Psoas muscle (tissue), 7 donors: ENCODE measurements at regions not wholly inside any gene's neighbourhood (a gene's known extent, or its start where the extent isn't known, plus 50 kb on each side); places are given as distances from the start of the nearest gene placed in this dataset.

Experiments used
- ATAC-seq, 4 donors: fragments of 200-7000 bp; cut with Tn5 transposase; one replicate each; pipeline ENCODE4 v1.9.1; 2020; ENCODE audit warnings: moderate library complexity in 3 of 4, mild to moderate bottlenecking in 2 of 4
- DNase-seq, 2 donors: peaks; one replicate each; pipeline ENCODE4 v3.0.0-alpha.2; 2020
- H3K27ac ChIP-seq: fragments of 200-600 bp; one replicate; pipeline ENCODE4 v1.8.0; 2022
- H3K27me3 ChIP-seq, 3 donors: fragments of 200-600 bp in 1 of 3; one replicate each; pipeline versions ENCODE4 v1.6.1 to v1.8.0; 2013 to 2022; ENCODE audit warnings: low read length in 2 of 3, mild to moderate bottlenecking in 2 of 3, moderate library complexity in 1 of 3; ENCODE audit not compliant: insufficient read depth in 3 of 3
- H3K36me3 ChIP-seq, 2 donors: fragments of 200-600 bp in 1 of 2; one replicate each; pipeline versions ENCODE4 v1.6.1 to v1.8.0; 2013 to 2022; ENCODE audit warnings: low read depth in 1 of 2, mild to moderate bottlenecking in 1 of 2, moderate library complexity in 1 of 2; ENCODE audit not compliant: insufficient read depth in 1 of 2
- H3K4me1 ChIP-seq: fragments of 200-600 bp; one replicate; pipeline ENCODE4 v1.8.0; 2022
- H3K4me3 ChIP-seq: fragments of 200-600 bp; one replicate; pipeline ENCODE4 v1.8.0; 2022; ENCODE audit warnings: mild to moderate bottlenecking
- H3K9me3 ChIP-seq: fragments of 200-600 bp; one replicate; pipeline ENCODE4 v1.8.0; 2022
- WGBS, 3 donors: extraction: QIAGEN DNeasy Blood & Tissue Kit; methylation state at CpG; one replicate each; pipeline versions ENCODE4 v1.1.6 to v1.1.7; 2013; 5-methylcytosine and 5-hydroxymethylcytosine counted together
- intact Hi-C, 2 donors: fragments of 100-400 bp; cut with DNase I; formaldehyde crosslinking; loops; one replicate each; pipeline versions ENCODE4 v1.11.0 to v1.14.2; 2022
- TF ChIP-seq, protein P1 (sequence below): fragments of 200-600 bp; IDR thresholded peaks from one replicate; pipeline ENCODE4 v1.8.0; 2022; ENCODE audit warnings: antibody characterized with exemption
- donor health status: healthy with polysubstance abuse.
- donor health status: DM: no; HTN: no; CAD: no; lungs with moderate emphysema.
- donor health status: Bipolar disorder and iron deficiency.
- donor health status: healthy.
- donor health status: DM: yes; HTN: yes; CAD: no.
- donor health status: DM: no; HTN: no; CAD: no.
- donor health status: DM: yes; HTN: yes; CAD: no.

DNA sequence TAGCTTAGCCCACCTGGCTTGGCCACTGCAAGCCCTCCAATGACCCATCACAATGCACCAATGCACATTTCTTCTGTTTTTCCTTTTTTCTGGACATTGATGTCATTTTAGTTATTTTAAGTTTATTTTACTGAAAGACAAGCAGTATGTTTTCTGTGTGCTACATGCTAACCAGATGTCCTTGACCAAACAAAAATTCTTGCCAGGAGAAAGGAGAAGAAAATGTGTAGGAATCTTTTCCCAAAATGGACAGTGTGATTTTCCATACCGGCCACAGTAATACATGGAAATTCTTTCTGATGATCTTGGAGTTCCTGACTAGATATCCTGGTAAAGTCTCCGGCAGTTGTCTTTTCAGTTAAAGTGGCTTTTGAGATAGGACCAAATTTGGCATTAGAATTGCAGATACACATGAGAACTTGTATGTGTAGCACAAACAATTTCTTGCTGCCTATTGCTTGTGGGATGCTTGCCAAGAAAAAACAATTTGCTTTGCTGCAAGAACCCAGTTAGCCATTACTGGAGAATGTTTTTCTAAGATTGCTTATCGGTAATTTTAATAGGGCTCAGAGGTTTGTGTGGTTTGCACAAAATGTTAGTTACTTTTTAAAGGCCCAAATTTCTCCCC, 696.5 kb upstream of the CITED2 start:
- Histone ChIP-seq H3K27me3 (no peaks in the 10 kb centered on the region), H3K4me3 (no peak overlapping the region), H3K9me3 (no peaks in the 10 kb centered on the region), H3K4me1 (peaks cover 12% of the 10 kb centered on the region), H3K36me3 (no peaks in the 10 kb centered on the region), H3K27ac (no peak overlapping the region)
- TF ChIP-seq, protein P1, sequence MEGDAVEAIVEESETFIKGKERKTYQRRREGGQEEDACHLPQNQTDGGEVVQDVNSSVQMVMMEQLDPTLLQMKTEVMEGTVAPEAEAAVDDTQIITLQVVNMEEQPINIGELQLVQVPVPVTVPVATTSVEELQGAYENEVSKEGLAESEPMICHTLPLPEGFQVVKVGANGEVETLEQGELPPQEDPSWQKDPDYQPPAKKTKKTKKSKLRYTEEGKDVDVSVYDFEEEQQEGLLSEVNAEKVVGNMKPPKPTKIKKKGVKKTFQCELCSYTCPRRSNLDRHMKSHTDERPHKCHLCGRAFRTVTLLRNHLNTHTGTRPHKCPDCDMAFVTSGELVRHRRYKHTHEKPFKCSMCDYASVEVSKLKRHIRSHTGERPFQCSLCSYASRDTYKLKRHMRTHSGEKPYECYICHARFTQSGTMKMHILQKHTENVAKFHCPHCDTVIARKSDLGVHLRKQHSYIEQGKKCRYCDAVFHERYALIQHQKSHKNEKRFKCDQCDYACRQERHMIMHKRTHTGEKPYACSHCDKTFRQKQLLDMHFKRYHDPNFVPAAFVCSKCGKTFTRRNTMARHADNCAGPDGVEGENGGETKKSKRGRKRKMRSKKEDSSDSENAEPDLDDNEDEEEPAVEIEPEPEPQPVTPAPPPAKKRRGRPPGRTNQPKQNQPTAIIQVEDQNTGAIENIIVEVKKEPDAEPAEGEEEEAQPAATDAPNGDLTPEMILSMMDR = no peak
- WGBS, 3 donors = 32 to 47% (median 41%) methylated on average over 3 of the region's 3 CpGs
- intact Hi-C loops = no loop called here
- DNase-seq (no peak), ATAC-seq (no peak)

DNA sequence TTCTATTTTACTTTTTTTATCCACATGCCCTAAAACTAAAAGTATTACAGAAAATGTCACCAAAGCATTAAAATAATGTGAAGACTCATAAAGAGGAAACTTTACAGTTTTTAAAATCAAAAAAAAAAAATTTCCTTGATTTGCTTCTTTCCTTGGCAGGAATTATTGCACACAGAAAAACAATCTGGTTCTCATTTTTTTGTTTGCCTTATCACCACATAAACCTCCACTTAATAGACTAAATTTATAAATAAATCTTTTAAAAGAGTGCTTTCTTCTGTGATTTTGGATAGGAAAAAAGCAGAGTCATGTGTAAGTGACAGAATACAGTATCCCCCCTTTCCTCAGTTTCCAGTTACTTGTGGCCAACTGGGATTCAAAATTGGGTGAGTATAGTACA, 695.1 kb upstream of the CITED2 start:
- no peak for DNase-seq
- H3K27ac ChIP-seq = no peak overlapping the region
- no peaks in the 10 kb centered on the region for H3K27me3 ChIP-seq
- H3K9me3 ChIP-seq = no peaks in the 10 kb centered on the region
- ATAC-seq = no peak
- no peaks in the 10 kb centered on the region for H3K36me3 ChIP-seq
- peaks cover 12% of the 10 kb centered on the region for H3K4me1 ChIP-seq
- TF ChIP-seq, protein P1 = no peak
- intact Hi-C loops = no loop called here
- H3K4me3 ChIP-seq = no peak overlapping the region

DNA sequence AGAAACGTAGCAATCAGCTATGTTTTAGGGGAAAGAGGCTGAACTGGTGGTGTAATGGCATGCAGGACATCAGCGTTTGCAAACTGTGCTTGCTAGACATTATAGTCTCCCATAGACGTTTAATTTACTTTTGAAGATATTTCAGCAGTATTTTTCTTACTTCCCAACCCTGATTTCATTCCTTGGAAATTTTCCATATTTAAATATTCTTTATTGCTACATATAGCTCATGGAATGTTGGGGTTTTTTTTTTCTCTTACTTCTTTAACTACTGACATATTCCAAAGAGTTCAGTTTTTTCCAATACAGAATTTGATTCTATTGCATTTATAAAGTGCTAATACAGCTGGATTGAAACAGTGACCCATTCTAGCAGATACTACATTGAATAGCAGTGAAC, 694.4 kb upstream of the CITED2 start:
- no peaks in the 10 kb centered on the region for H3K27me3 ChIP-seq
- no peak for ATAC-seq
- no peak overlapping the region for H3K27ac ChIP-seq
- no peak for DNase-seq
- H3K4me1 ChIP-seq = peaks cover 12% of the 10 kb centered on the region
- H3K4me3 ChIP-seq = no peak overlapping the region
- no peaks in the 10 kb centered on the region for H3K9me3 ChIP-seq
- H3K36me3 ChIP-seq = no peaks in the 10 kb centered on the region
- TF ChIP-seq, protein P1 = no peak
- 79 to 88% (median 81%) methylated on average over 3 of the region's 3 CpGs for WGBS, 3 donors
- intact Hi-C loops = no loop called here

DNA sequence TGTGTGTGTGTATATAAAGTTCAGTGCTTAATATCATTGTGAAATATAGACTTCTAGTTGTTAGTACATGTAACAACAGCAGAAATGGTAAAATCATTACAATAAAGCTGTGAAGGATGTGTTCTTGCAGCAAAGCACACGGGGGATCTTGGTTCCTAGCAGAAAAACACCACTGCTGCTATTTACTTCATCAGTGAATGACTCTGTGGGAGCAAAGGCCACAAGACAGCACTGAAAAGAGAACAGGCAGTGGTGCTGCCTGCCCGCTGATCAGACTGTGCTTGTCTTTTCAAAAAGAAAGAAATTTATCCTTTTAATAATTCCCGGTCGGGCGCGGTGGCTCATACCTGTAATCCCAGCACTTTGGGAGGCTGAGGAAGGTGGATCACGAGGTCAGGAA, 689.9 kb upstream of the CITED2 start:
- intact Hi-C loops = no loop called here
- Histone ChIP-seq H3K27me3 (no peaks in the 10 kb centered on the region), H3K9me3 (no peaks in the 10 kb centered on the region), H3K27ac (no peak overlapping the region), H3K4me1 (no peaks in the 10 kb centered on the region), H3K36me3 (no peaks in the 10 kb centered on the region), H3K4me3 (no peak overlapping the region)
- DNase-seq = no peak
- TF ChIP-seq, protein P1 = no peak
- 92 to 95% (median 95%) methylated on average over 7 of the region's 7 CpGs for WGBS, 3 donors
- ATAC-seq = no peak

DNA sequence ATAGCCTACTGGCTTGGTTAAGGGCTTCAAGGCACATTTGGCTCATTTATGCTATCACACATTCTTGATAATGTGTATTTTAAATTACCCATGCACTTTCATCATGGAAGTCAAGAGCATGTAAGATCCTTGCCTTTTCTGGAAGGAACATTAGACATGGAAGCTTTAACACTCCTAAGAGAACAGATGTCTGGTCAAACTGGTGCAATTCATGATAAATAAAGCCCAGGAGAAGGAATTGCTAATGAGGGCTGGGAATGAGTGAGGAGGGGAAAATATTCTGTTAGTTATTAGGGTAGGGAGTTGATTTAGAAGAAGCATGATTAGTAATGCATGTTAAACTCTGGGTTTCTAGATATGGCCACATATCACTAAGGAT, 688.6 kb upstream of the CITED2 start:
- DNase-seq = no peak
- Histone ChIP-seq H3K36me3 (no peaks in the 10 kb centered on the region), H3K9me3 (no peaks in the 10 kb centered on the region), H3K27me3 (no peaks in the 10 kb centered on the region), H3K4me1 (no peaks in the 10 kb centered on the region), H3K4me3 (no peak overlapping the region), H3K27ac (no peak overlapping the region)
- intact Hi-C loops = no loop called here
- TF ChIP-seq, protein P1 = no peak
- no peak for ATAC-seq
